Neural progenitor cell (in vitro differentiated cells): ENCODE measurements at regions not wholly inside any gene's neighbourhood (a gene's known extent, or its start where the extent isn't known, plus 50 kb on each side); places are given as distances from the start of the nearest gene placed in this dataset.

Experiments used
- DNase-seq: peaks from one replicate; pipeline ENCODE4 v3.0.0-alpha.2; 2016; ENCODE audit warnings: low spot score
- H2AFZ ChIP-seq: fragments of 200-600 bp; sonication (generic); replicated peaks from 2 replicates; pipeline ENCODE4 v1.6.1; 2016; ENCODE audit warnings: antibody characterized with exemption
- H3F3A ChIP-seq: fragments of 200-600 bp; sonication (generic); 2 replicates; pipeline ENCODE4 v1.6.1; 2016; ENCODE audit warnings: antibody characterized with exemption, low read depth
- H3K27ac ChIP-seq: fragments of 200-600 bp; sonication (generic); 2 replicates; pipeline ENCODE4 v1.5.1; 2016; ENCODE audit warnings: mild to moderate bottlenecking
- H3K27me3 ChIP-seq: fragments of 200-600 bp; sonication (generic); 2 replicates; pipeline ENCODE4 v1.6.1; 2016; ENCODE audit warnings: mild to moderate bottlenecking, moderate library complexity
- H3K36me3 ChIP-seq: fragments of 200-600 bp; sonication (generic); 2 replicates; pipeline ENCODE4 v1.5.1; 2016
- H3K4me1 ChIP-seq: fragments of 200-600 bp; sonication (generic); 2 replicates; pipeline ENCODE4 v1.6.1; 2016; ENCODE audit warnings: mixed run types
- H3K4me2 ChIP-seq: fragments of 200-600 bp; sonication (generic); 2 replicates; pipeline ENCODE4 v1.6.1; 2016
- H3K4me3 ChIP-seq: fragments of 200-600 bp; sonication (generic); 2 replicates; pipeline ENCODE4 v1.5.1; 2016
- H3K79me2 ChIP-seq: fragments of 200-600 bp; sonication (generic); 2 replicates; pipeline ENCODE4 v1.6.1; 2016; ENCODE audit warnings: low read depth
- H3K9ac ChIP-seq: fragments of 200-600 bp; sonication (generic); 2 replicates; pipeline ENCODE4 v1.6.1; 2016
- H3K9me3 ChIP-seq: fragments of 200-600 bp; sonication (generic); 2 replicates; pipeline ENCODE4 v1.5.1; 2016; ENCODE audit warnings: low read depth
- H4K20me1 ChIP-seq: fragments of 200-600 bp; sonication (generic); 2 replicates; pipeline ENCODE4 v1.6.1; 2016; ENCODE audit warnings: low read depth
- H3K27ac Mint-ChIP-seq: 3 replicates; pipeline ENCODE4 v1.8.0; 2021; ENCODE audit warnings: mixed read lengths
- H3K27me3 Mint-ChIP-seq: 2 replicates; pipeline ENCODE4 v1.8.0; 2022; ENCODE audit warnings: low read depth, mild to moderate bottlenecking, inconsistent platforms, moderate library complexity, mixed read lengths; ENCODE audit not compliant: insufficient read depth
- H3K36me3 Mint-ChIP-seq: 3 replicates; pipeline ENCODE4 v1.8.0; 2021; ENCODE audit warnings: mixed read lengths
- H3K4me1 Mint-ChIP-seq: 3 replicates; pipeline ENCODE4 v1.8.0; 2021; ENCODE audit warnings: mixed read lengths
- H3K4me3 Mint-ChIP-seq: 3 replicates; pipeline ENCODE4 v1.8.0; 2021; ENCODE audit warnings: mild to moderate bottlenecking, moderate library complexity, mixed read lengths
- H3K9me3 Mint-ChIP-seq: 3 replicates; pipeline ENCODE4 v1.8.0; 2020; ENCODE audit warnings: mixed read lengths
- EZH2 ChIP-seq: fragments of 200-600 bp; sonication (generic); IDR thresholded peaks from 2 replicates; pipeline ENCODE4 v1.6.1; 2017; ENCODE audit warnings: antibody characterized with exemption, mild to moderate bottlenecking, moderate library complexity
- EZH2phosphoT487 ChIP-seq: fragments of 200-600 bp; sonication (generic); IDR thresholded peaks from 2 replicates; pipeline ENCODE4 v1.6.1; 2017; ENCODE audit warnings: antibody characterized with exemption
- TF ChIP-seq, protein P1 (sequence below): fragments of 200-600 bp; sonication (generic); IDR thresholded peaks from 2 replicates; pipeline ENCODE4 v1.5.1; 2017; ENCODE audit warnings: antibody characterized with exemption, mild to moderate bottlenecking

DNA sequence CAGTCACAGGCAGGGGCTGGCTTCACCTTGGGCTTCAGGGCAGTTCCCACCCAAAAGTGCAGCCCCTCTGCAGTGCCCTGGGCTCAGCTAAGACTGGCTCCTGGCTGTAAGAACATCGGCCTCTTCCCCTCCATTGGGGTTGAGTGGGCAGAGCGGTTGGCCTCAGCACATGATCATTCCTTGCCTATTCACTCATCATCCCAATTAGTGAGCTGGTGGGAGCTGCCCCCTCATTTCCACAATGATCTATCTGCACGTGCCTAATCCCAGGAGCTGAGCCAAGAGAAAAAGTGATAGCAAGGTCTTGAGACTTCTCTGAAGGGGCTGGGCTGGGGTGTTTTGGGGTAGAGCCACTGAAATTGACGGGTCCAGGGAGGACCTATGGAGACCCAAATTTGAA lies 133.6 kb downstream of the SYF2 start:
- Histone ChIP-seq H3K4me3 (no peak overlapping the region), H3K27me3 (no peaks in the 10 kb centered on the region), H3K36me3 (no peaks in the 10 kb centered on the region), H3K4me2 (no peak overlapping the region), H3K27ac (no peak overlapping the region), H2AFZ (no peak overlapping the region), H3F3A (no peaks in the 10 kb centered on the region), H3K9ac (no peak overlapping the region), H3K4me1 (no peaks in the 10 kb centered on the region), H3K79me2 (no peaks in the 10 kb centered on the region), H3K9me3 (no peaks in the 10 kb centered on the region), H4K20me1 (no peaks in the 10 kb centered on the region)
- Mint-ChIP-seq H3K4me3 (no peak overlapping the region), H3K27me3 (peaks cover 13% of the 10 kb centered on the region), H3K9me3 (no peaks in the 10 kb centered on the region), H3K4me1 (peaks cover 11% of the 10 kb centered on the region), H3K36me3 (no peaks in the 10 kb centered on the region), H3K27ac (no peak overlapping the region)
- no peak for DNase-seq
- TF ChIP-seq EZH2phosphoT487, result no peak
- TF ChIP-seq, protein P1, sequence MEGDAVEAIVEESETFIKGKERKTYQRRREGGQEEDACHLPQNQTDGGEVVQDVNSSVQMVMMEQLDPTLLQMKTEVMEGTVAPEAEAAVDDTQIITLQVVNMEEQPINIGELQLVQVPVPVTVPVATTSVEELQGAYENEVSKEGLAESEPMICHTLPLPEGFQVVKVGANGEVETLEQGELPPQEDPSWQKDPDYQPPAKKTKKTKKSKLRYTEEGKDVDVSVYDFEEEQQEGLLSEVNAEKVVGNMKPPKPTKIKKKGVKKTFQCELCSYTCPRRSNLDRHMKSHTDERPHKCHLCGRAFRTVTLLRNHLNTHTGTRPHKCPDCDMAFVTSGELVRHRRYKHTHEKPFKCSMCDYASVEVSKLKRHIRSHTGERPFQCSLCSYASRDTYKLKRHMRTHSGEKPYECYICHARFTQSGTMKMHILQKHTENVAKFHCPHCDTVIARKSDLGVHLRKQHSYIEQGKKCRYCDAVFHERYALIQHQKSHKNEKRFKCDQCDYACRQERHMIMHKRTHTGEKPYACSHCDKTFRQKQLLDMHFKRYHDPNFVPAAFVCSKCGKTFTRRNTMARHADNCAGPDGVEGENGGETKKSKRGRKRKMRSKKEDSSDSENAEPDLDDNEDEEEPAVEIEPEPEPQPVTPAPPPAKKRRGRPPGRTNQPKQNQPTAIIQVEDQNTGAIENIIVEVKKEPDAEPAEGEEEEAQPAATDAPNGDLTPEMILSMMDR, result no peak
- no peak for TF ChIP-seq EZH2

DNA sequence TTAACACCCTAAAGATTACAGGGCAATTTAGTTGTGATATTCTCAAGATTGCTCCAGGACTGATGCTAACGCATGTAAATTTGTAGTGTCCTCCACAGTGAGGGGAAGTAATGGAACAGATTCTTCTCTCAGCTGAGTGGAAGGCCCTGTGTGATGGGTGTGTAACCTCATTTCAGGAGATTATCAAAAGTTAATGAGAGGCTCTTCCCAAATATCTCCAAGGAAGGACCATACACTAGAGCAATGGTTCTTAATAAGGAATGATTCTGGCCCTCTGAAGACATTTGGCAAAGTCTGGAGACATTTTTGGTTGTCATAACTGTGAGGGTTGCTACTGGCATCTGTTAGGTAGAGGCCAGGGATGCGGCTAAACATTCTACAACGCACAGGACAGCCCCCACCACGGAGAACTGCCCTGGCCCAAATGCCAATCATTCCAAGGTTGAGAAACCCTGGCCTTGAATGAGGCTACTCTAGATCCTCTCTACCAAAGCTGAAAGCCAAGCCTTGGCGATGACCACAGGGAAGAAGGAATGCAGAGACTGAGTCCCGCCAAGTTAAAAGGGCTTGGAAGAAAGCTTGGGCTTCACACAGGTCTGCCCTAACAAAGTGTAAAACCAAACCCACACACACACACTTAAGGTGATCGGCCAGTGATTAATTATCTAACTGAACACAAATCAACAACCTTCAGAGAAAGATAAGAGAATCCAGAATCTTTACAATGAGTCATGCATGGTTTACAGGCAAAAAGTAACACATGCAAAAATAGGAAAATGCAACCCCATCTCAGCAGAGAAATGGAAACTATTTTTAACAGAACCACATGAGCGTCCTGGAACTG lies 135.8 kb downstream of the SYF2 start:
- no peak for TF ChIP-seq EZH2
- Mint-ChIP-seq H3K27me3 (peaks cover 16% of the 10 kb centered on the region), H3K4me1 (peaks cover 8% of the 10 kb centered on the region), H3K36me3 (no peaks in the 10 kb centered on the region), H3K27ac (no peak overlapping the region), H3K4me3 (no peak overlapping the region), H3K9me3 (no peaks in the 10 kb centered on the region)
- no peak overlapping the region for H3K4me3 ChIP-seq
- no peak overlapping the region for H3K9ac ChIP-seq
- H3K4me2 ChIP-seq, result no peak overlapping the region
- no peaks in the 10 kb centered on the region for H3K9me3 ChIP-seq
- no peaks in the 10 kb centered on the region for H3K79me2 ChIP-seq
- DNase-seq, result no peak
- H2AFZ ChIP-seq, result no peak overlapping the region
- H3K36me3 ChIP-seq, result no peaks in the 10 kb centered on the region
- no peaks in the 10 kb centered on the region for H4K20me1 ChIP-seq
- H3K27me3 ChIP-seq, result no peaks in the 10 kb centered on the region
- no peaks in the 10 kb centered on the region for H3F3A ChIP-seq
- no peak overlapping the region for H3K27ac ChIP-seq
- H3K4me1 ChIP-seq, result no peaks in the 10 kb centered on the region

DNA sequence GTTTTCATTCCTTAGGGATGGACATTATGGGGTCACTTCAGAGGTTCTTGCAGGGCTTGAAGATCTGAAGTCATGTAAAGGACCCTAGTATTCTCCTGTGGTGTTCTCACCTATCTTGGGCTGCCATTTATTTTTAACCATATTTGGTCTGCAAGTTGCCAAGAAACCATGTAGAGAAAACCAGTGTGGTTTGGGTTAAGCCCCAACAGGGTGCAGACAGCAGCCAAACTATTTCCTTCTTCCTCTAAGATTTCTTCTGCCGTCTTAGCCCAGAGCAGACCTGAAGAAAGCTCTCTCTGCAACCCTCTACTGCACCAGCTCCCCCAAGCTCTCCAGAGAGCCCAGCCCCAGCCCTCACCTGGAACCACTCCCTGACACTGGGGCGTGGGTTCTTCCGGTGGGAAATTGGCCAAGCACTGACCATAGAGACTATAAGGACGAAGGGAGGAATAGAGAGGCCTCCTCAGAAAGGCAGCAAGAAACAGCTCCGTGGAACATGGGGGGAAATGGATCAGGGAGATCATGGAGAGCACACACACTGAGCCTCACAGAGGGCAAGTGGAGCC lies 136.6 kb downstream of the SYF2 start:
- Histone ChIP-seq H3K4me3 (no peak overlapping the region), H3K4me1 (no peaks in the 10 kb centered on the region), H3K27ac (no peak overlapping the region), H3K9me3 (no peaks in the 10 kb centered on the region), H3K36me3 (no peaks in the 10 kb centered on the region), H3K4me2 (no peak overlapping the region), H4K20me1 (no peaks in the 10 kb centered on the region), H3K79me2 (no peaks in the 10 kb centered on the region), H2AFZ (no peak overlapping the region), H3F3A (no peaks in the 10 kb centered on the region), H3K27me3 (no peaks in the 10 kb centered on the region), H3K9ac (no peak overlapping the region)
- Mint-ChIP-seq H3K9me3 (no peaks in the 10 kb centered on the region), H3K27ac (no peak overlapping the region), H3K4me1 (peaks cover 9% of the 10 kb centered on the region), H3K4me3 (no peak overlapping the region), H3K27me3 (peaks cover 14% of the 10 kb centered on the region), H3K36me3 (no peaks in the 10 kb centered on the region)
- TF ChIP-seq, protein P1, result no peak
- TF ChIP-seq EZH2, result no peak
- no peak for TF ChIP-seq EZH2phosphoT487
- DNase-seq, result no peak

DNA sequence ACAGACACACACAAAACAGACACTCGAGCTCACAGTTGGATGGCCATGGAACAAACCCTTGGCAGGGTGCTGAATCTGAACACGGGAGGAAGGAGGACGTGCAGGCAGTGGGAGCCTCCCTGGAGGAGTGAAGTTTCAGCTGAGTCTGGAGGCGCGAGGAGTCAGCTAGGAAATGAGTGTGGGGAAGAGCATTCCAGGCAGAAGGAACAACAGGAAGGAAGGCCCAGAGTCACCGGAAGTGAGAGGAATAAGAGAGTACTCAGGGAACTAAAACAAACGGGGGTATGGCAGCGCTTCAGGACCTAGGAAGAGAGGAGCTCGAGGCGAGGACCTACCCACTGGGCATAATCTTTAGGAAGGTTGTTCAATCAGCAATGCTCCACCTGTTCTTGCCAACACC lies 137.3 kb downstream of the SYF2 start:
- H3K36me3 Mint-ChIP-seq, result no peaks in the 10 kb centered on the region
- no peak for DNase-seq

More for the DNA sequence above, 137.3 kb downstream of the SYF2 start:
- Mint-ChIP-seq H3K27ac (no peak overlapping the region), H3K9me3 (no peaks in the 10 kb centered on the region), H3K27me3 (peaks cover 14% of the 10 kb centered on the region), H3K4me3 (no peak overlapping the region), H3K4me1 (peaks cover 9% of the 10 kb centered on the region)
- H2AFZ ChIP-seq, result no peak overlapping the region
- no peaks in the 10 kb centered on the region for H4K20me1 ChIP-seq
- no peaks in the 10 kb centered on the region for H3K9me3 ChIP-seq
- no peaks in the 10 kb centered on the region for H3K27me3 ChIP-seq
- no peaks in the 10 kb centered on the region for H3F3A ChIP-seq
- H3K4me3 ChIP-seq, result no peak overlapping the region
- TF ChIP-seq, protein P1, result no peak
- TF ChIP-seq EZH2phosphoT487, result no peak
- TF ChIP-seq EZH2, result no peak
- H3K36me3 ChIP-seq, result no peaks in the 10 kb centered on the region
- no peak overlapping the region for H3K9ac ChIP-seq
- no peak overlapping the region for H3K4me2 ChIP-seq
- no peak overlapping the region for H3K27ac ChIP-seq
- no peaks in the 10 kb centered on the region for H3K4me1 ChIP-seq
- no peaks in the 10 kb centered on the region for H3K79me2 ChIP-seq
